ENCODE measurements at regions not wholly inside any gene's neighbourhood (a gene's known extent, or its start where the extent isn't known, plus 50 kb on each side); places are given as distances from the start of the nearest gene placed in this dataset.
A peak's percentile ranks its signal among the peaks of the same experiment; 100 is the strongest.
"Not testable (repeated sequence)": the region's sequence is repeated elsewhere in the genome, so short reads cannot be mapped to it uniquely, and the experiment has no call there.

DNA sequence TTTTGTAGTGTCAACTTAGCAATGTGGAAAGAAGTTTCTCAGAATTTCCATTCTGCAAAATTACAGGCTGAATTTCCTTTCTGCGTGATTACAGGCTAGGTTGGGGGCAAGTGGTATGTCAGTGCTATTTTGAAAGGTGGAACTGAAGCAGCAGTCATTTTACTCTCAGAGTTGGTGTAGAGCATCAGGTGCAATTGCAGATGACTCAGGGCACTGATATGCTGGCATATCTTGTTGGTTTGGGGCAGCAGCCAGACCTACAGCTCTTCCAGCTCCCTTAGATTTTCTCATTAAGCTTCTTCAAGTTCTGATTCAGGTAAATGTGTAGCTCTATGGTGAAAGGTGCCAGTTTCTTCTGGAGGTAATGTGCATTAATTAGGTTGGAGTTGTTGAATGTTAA is 930.7 kb upstream of the PCDH10 start:
- no peak for DNase-seq (ENCODE audit: low read depth, low spot score)
- in situ Hi-C loops (cut with HindIII; ENCODE audit: low pct_unique_long_range_greater_than_20kb, low sequenced_read_pairs), result no loop called here

DNA sequence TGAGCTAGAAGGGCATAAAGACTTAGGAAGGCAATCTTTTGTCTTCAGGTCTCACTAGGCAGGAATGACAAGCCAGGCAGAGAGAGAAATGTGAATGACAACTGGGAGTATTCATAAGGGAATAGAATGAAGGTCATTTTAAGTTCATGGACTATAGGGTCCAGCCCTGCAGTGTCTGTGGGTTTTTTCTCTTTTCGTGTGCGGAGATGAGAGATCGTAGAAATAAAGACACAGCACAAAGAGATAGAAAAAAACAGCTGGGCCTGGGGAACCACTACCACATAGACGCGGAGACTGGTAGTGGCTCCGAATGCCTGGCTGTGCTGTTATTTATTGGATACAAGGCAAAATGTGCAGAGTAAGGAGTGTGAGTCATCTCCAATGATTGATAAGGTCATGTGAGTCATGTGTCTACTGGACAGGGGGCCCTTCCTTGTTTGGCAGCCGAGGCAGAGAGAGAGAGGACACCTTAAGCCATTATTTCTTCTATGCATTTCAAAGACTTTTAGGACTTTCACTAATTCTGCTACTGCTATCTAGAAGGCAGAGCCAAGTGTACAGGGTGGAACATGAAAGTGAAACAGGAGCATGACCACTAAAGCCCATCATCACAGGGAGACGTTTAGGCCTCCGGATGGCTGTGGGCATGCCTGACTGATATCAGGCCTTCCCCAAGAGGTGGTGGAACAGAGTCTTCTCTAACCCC is 921.8 kb upstream of the PCDH10 start:
- DNase-seq (ENCODE audit: low read depth, low spot score), result no peak
- in situ Hi-C loops (cut with HindIII; ENCODE audit: low pct_unique_long_range_greater_than_20kb, low sequenced_read_pairs), result no loop called here

DNA sequence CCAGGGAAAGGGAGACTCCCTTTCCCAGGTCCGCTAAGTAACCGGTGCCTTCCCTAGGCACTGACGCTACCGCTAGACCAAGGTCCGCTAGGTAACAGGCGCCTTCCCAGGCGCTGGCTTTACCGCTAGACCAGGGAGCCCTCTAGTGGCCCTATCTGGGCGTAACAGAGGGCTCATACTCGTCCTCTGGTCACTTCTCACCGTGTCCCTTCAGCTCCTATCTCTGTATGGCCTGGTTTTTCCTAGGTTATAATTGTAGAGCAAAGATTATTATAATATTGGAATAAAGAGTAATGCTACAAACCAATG is 921.3 kb upstream of the PCDH10 start:
- in situ Hi-C loops (cut with HindIII; ENCODE audit: low pct_unique_long_range_greater_than_20kb, low sequenced_read_pairs), result not testable (repeated sequence)
- peak; percentile 78 for DNase-seq (ENCODE audit: low read depth, low spot score)

DNA sequence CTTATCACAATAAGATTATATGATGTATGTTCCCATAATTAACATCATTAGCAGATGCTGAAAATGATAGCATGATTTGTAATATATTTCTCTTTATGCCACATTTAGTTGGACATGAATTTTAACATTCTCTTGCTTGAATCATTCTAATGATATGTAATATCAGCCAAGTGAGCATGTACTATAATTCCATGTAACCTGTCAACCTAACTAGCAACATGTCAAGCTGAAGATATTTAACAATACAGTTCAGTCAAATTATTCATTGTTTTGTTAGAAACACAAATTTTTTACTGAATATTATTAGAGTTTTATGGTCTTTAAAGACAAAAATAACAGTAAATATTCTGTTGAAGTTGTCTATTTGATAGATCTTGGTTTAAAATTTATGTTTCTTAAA is 920.4 kb upstream of the PCDH10 start:
- DNase-seq (ENCODE audit: low read depth, low spot score), result no peak
- in situ Hi-C loops (cut with HindIII; ENCODE audit: low pct_unique_long_range_greater_than_20kb, low sequenced_read_pairs), result no loop called here

DNA sequence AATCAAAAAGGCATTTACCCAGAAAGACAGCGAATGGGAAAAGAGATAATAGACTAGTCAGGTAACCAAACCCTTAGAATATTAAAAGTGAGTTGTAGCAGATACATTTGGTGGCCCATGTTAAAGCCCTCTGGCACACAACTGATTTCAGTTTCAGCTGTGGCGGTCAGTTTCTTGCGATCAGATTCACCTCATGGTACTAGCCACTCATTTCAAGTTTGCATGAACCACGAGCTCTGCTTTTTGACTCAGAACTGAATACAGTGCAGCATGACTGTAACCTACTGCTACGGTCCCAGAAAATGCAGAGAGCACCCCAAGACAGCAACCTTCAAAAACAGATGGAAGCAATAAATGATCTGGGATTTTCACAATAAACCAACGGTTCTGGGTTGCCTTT is 919.1 kb upstream of the PCDH10 start:
- DNase-seq (ENCODE audit: low read depth, low spot score), result no peak
- in situ Hi-C loops (cut with HindIII; ENCODE audit: low pct_unique_long_range_greater_than_20kb, low sequenced_read_pairs), result no loop called here

DNA sequence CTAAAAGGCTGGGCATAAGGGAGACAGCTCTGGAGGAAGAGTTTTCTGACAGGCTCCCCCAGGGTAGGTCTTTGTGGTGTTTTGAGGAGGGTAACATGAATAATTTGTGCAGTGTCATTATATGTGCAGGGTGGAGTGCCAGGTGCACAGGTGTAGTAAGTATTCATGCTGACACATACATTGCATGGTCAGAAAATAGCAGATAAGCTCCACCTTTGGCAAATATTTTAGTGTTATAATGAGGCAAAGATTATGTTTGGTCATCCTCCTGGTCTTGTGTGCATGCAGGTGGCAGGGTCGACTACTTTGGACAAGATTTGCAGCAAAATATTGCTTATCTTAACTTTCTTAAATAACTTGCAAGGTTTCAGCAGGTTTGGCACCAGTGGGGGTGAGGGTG is 910.4 kb upstream of the PCDH10 start:
- in situ Hi-C loops (cut with HindIII; ENCODE audit: low pct_unique_long_range_greater_than_20kb, low sequenced_read_pairs), result no loop called here
- no peak for DNase-seq (ENCODE audit: low read depth, low spot score)

DNA sequence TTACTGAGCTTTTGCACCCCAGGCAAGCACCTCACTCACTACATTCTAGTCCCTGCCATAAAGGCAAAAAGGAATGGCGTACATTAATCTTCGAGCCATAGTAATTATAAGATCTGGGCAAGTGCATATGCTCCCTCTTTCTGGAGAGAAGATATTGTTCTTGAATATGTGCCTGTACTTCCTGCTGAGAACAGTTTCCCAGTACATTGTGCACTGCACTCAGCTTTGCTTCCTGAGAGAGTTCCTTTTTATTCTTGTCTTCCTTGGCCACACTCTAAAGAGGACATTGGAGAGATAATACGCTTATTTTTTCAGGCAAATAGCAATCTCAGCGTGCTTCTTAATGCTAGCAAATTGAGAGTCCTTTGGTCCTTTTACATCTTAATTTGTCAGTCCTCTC is 909.0 kb upstream of the PCDH10 start:
- in situ Hi-C loops (cut with HindIII; ENCODE audit: low pct_unique_long_range_greater_than_20kb, low sequenced_read_pairs), result no loop called here
- no peak for DNase-seq (ENCODE audit: low read depth, low spot score)

DNA sequence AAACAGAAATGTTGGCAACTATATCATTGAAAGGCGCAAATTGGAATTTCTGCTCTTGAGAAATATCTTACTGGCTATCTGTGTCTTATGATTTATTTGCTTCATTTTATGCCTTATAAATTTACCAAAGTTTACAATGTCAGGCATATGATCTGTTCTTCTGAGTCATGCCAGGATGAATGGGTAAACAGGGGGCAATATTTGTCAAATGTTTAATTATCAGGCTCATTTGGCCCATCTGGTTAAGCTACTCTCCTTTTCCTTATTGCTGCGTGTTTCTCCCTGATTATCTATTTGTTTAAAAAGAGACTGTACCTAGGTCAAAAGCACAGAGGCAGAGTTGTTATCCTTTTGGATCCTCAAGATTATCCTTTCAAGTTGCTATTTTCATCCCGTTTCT is 903.8 kb upstream of the PCDH10 start:
- no peak for DNase-seq (ENCODE audit: low read depth, low spot score)
- in situ Hi-C loops (cut with HindIII; ENCODE audit: low pct_unique_long_range_greater_than_20kb, low sequenced_read_pairs), result no loop called here

DNA sequence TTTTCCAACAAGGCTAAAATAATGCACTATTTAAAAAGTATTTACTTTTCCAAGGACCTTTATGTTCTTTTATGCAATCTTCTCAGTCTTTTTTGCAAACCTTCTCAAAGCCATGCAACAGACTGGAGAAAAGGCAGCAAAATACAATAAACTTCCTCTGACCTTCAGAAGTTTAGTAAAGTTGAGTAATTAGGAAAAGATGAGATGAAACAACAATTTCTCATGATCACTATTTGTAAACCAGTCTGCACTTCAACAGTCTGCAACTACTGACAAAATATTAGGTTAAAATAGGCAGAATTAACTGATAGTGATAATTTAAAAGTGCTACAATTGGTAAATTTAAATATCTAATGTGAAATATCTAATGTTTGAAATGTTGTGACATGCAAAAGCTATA is 884.9 kb upstream of the PCDH10 start:
- in situ Hi-C loops (cut with HindIII; ENCODE audit: low pct_unique_long_range_greater_than_20kb, low sequenced_read_pairs), result no loop called here
- DNase-seq (ENCODE audit: low read depth, low spot score), result no peak

DNA sequence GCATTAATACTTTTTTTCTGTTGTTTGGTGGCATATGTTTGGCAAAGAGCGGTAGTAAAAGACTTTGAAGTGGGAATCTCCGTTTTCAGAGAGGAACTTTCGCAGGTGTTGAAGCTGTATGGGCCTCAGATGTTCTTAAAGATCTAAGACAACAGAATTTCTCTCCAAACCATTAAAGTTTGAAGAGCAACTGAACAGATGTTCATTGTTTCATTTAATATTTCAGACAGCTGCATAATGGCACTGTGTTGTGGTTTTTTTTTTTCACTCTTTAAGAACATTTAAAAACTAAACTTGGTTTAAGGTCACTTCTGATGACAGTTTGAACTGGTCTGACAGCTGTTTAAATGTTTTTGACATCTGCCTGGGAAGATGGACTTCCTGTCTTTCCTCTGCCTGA is 882.7 kb upstream of the PCDH10 start:
- in situ Hi-C loops (cut with HindIII; ENCODE audit: low pct_unique_long_range_greater_than_20kb, low sequenced_read_pairs), result no loop called here
- DNase-seq (ENCODE audit: low read depth, low spot score), result no peak

DNA sequence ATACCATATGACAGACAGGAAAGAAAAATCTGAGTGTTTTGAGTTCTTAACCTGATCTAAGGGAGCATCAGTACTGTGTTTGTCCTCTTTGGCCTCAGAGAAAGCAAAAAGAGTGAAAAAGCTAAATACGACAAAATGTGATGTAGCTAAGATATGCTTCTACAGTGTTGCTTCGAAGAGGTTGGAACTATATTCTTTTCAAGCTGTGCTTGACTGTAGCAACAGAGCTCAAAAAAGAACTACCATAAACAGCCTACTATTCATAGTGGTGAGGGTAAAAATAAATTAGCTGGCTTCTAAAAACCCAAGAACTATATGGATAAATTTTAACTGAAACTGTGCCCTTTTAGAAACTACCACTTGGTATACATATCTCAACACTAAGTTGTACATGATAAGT is 881.8 kb upstream of the PCDH10 start:
- no peak for DNase-seq (ENCODE audit: low read depth, low spot score)
- in situ Hi-C loops (cut with HindIII; ENCODE audit: low pct_unique_long_range_greater_than_20kb, low sequenced_read_pairs), result no loop called here

DNA sequence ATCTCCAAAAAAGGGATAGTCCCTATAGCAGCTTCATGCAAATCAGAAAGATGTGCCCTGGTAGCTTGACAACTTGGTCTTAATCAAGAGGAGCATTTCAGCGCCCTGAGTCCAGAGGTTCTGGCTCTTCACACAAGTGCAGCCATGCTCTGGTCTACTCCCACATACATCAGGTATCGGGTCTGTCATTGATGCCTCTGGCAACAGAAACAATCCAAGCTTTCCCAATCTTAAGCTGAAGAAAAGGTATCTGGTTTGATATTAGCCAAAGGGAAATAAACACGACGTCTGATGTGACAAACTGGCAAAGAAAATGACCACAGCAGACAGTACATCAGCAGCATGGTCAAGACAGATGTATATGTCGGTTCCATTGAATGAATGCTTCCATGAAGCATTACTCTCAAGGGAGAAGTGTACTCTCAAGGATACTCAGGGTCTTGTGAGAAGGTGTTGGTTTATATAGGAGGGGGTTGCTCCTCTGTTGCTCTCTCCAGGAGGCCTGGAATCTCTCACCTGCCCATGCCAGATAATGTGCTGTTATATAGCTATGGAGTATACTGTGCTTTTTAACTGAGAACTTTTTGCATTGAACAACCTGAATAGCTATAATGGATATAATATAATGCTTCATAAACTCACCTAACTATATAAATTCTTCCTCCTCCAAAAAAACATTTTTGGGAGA is 879.6 kb upstream of the PCDH10 start:
- in situ Hi-C loops (cut with HindIII; ENCODE audit: low pct_unique_long_range_greater_than_20kb, low sequenced_read_pairs), result no loop called here
- DNase-seq (ENCODE audit: low read depth, low spot score), result no peak

DNA sequence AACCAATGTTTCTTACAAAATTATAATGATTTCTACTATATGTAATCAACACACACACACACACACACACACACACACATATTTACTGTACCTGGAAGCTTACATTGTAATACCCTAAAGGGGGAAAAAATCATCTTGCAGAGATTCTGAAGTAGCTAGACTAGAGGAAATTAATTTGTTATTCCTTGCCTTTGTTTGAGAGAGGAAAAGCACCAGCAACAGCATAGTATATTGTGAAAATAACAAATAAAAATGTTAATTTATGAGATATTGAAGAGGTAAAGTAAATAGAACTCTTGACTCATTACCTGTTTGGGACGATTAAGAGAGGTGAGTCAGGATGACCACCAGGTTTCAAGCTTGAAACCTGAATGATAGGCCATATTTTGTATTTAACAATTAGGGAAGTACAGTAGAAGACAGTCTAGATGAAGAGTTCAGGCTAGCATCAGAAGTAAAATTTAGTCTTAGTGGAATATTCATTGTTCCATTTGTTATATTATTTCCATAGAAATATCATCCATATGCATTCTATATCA is 873.4 kb upstream of the PCDH10 start:
- in situ Hi-C loops (cut with HindIII; ENCODE audit: low pct_unique_long_range_greater_than_20kb, low sequenced_read_pairs), result no loop called here
- DNase-seq (ENCODE audit: low read depth, low spot score), result no peak

DNA sequence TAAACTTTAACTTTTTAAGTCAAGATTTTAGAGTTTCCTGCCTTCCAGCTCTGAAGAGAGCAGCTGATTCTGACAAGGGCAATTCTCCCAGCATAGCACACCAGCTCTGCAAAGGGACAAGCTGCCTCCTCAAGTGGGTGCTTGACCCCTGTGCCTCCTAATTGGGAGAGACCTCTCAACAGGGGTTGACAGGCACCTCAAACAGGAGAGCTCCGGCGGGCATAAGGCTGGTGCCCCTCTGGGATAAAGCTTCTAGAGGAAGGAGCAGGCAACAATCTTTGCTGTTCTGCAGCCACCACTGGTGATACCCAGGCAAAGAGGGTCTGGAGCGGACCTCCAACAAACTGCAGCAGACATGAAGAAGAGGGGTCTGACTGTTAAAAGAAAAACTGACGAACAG is 872.9 kb upstream of the PCDH10 start:
- in situ Hi-C loops (cut with HindIII; ENCODE audit: low pct_unique_long_range_greater_than_20kb, low sequenced_read_pairs), result no loop called here
- no peak for DNase-seq (ENCODE audit: low read depth, low spot score)

DNA sequence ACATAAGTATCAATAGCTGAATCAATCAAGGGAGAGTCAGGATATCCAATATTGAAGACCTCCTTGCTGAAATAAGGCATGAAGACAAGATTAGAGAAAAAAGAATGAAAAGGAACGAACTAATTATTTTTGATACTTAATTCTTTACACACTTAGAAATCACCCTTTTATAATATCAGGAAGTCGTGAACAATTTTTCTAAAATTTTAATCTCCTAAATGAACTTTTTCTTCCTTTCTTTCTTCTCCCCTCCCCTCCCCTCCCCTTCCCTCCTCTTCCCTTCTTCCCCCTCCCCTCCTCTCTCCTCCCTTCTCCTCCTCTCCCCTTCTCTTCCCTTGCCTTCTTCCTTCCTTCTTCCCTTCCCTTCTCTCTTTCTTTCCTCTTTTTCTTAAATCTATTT is 872.1 kb upstream of the PCDH10 start:
- in situ Hi-C loops (cut with HindIII; ENCODE audit: low pct_unique_long_range_greater_than_20kb, low sequenced_read_pairs), result no loop called here
- DNase-seq (ENCODE audit: low read depth, low spot score), result no peak

DNA sequence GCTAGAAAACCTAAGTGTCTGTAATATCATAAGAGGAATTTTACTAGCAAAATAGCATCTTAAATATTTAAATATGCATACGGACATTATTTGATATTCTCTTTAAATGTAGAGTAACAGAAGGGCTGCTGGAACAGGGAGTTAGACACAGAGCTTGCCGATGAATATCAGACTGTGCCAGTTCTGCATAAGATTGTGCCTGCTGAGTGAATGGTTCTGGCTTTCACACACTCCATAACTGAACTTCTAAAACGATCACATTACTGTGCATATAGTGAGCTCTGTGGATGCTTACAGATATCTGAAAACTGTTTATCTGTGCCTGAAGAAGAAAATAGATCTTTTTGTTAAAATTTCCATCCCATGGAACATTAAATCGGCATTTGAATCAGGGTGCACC is 867.4 kb upstream of the PCDH10 start:
- in situ Hi-C loops (cut with HindIII; ENCODE audit: low pct_unique_long_range_greater_than_20kb, low sequenced_read_pairs), result no loop called here
- no peak for DNase-seq (ENCODE audit: low read depth, low spot score)

DNA sequence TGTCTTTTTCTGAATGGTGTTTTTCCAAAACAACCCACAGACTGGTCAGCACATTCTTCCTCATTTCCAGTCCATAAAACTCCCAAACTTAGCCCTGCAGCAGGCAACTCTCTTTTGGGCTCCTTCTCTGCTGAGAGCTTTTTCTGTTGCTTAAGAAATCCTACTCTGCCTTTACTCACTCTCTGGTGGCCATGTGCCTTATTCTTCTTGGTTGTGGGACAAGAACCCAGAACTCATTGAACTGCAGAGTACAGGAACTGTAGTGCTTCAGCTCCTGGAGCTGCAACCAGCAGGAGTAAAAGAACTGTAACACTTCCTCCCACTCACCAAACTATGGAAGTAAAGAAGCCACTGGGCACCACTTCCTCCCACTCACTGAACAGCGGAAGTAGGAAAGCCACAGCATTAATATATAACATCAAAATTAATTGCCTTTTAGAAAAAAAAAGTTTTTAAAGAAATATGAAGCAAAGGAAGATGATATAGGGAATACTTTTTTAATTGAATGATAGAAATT is 864.1 kb upstream of the PCDH10 start:
- no peak for DNase-seq (ENCODE audit: low read depth, low spot score)
- in situ Hi-C loops (cut with HindIII; ENCODE audit: low pct_unique_long_range_greater_than_20kb, low sequenced_read_pairs), result no loop called here

DNA sequence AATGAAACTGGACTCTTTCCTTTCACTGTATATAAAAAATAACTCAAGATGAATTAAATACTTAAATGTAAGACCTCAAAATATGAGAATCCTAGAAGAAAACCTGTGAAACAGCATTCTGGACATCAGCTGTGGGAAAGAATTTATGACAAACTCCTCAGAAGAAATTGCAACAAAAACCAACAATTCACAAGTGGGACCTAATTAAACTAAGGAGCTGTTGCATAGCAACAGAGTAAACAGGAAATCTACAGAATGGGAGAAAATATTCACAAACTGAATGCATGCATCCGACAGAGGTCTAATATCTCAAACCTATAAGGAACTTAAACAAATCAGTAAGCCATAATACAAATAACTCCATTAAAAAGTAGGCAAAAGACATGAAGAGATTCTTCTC is 851.7 kb upstream of the PCDH10 start:
- in situ Hi-C loops (cut with HindIII; ENCODE audit: low pct_unique_long_range_greater_than_20kb, low sequenced_read_pairs), result no loop called here
- DNase-seq (ENCODE audit: low read depth, low spot score), result no peak

DNA sequence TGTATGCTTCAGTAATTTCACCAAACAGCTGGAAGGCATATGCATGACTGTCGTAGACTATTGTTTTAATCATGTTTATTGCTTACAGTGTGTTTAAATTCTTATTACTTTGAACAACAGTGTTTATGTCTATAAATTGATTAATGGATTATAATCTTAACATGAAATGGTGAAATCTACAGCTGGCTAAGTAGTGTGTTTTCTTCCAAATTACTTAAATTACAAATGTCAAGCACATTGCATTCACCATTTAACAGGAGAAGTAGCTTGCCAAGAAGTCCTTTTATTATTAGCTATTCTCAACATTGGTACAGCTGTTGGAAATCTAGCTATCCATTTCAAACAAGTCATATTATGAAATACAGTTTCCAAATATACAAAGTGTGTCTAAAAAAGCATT is 849.3 kb upstream of the PCDH10 start:
- no peak for DNase-seq (ENCODE audit: low read depth, low spot score)
- in situ Hi-C loops (cut with HindIII; ENCODE audit: low pct_unique_long_range_greater_than_20kb, low sequenced_read_pairs), result no loop called here
